Fibroblast of skin of right quadriceps (primary cell): ENCODE measurements at regions not wholly inside any gene's neighbourhood (a gene's known extent, or its start where the extent isn't known, plus 50 kb on each side); places are given as distances from the start of the nearest gene placed in this dataset.

ENCODE experiments used
- DNase-seq: peaks from one replicate; pipeline ENCODE4 v3.0.0-alpha.2; 2013

DNA sequence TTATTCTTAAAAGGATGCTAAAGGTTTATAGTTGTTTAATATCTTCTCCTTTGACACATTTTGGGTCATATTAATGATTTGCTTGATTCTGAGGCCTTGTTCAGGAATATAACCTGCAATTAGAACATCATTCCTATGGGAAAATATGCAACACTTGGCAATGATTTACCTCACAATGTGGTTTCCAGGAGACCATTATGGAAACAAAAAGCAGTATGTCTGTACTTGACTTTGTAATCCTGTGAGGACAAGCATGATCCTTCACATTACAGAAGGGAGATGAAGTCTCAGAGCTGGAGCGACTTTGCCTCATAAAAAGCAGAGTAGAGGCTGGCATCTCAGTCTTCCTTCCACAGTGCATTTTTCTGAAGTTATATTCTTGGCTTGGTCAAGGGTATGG, 57.0 kb upstream of the CDCA7L start:
- DNase-seq: no peak

- peak; percentile 84 for DNase-seq
Observed at GRCh38 chr7:22001345-22002004, 55.8 kb upstream of the CDCA7L start.

DNA sequence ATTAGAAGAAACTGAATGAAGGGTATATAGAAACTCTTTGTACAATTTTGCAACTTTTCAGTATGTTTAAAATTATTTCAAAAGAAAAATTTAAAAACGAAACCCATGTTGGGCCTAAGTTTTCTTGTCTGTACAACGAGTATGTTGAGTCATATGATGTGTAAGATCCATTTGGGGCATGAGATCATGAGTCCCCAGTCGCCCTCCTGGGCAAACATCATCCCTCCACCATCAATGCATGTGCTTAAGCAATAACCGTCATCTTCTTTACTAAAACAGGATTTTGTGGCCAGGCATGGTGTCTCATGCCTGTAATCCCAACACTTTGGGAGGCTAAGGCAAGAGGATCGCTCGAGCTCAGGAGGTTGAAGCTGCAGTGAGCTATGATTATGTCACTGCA, 54.2 kb upstream of the CDCA7L start:
- peak; percentile 14 for DNase-seq

DNA sequence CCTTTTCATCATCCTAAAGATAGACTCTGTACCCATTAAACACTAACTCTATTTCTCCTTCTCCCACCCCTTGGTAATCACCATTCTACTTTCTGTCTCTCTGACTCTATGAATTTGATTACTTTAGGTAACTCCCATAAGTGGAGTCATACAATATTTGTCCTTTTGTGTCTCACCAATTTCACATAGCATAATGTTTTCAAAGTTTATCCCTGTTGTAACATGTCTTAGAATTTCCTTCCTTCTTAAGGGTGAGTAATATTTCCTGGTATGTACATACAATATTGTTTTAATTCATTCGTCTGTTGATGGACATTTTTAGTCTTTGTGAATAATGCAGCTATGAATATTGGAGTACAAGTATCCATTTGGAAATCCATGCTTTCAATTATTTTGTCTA, 50.9 kb upstream of the CDCA7L start:
- peak; percentile 25 for DNase-seq
